WTC11 (cell line): ENCODE measurements at regions not wholly inside any gene's neighbourhood (a gene's known extent, or its start where the extent isn't known, plus 50 kb on each side); places are given as distances from the start of the nearest gene placed in this dataset.

Source experiments
- CREM ChIP-seq: sonication (generic); formaldehyde crosslinking; IDR thresholded peaks from 2 replicates; pipeline ENCODE4 v1.8.1; 2022; ENCODE audit warnings: mild to moderate bottlenecking, missing genetic modification reagents, moderate library complexity
- FOXJ3 ChIP-seq: sonication (generic); formaldehyde crosslinking; IDR thresholded peaks from 2 replicates; pipeline ENCODE4 v1.9.0; 2021; ENCODE audit warnings: missing genetic modification reagents, mild to moderate bottlenecking, borderline replicate concordance
- FOXK1 ChIP-seq: sonication (generic); formaldehyde crosslinking; IDR thresholded peaks from 2 replicates; pipeline ENCODE4 v1.8.0; 2022; ENCODE audit warnings: mild to moderate bottlenecking, moderate library complexity, missing genetic modification reagents
- NFE2L1 ChIP-seq: sonication (generic); formaldehyde crosslinking; IDR thresholded peaks from 2 replicates; pipeline ENCODE4 v1.8.1; 2023; ENCODE audit warnings: missing genetic modification reagents
- NFYB ChIP-seq: sonication (generic); formaldehyde crosslinking; conservative IDR thresholded peaks from 2 replicates; pipeline ENCODE4 v1.8.0; 2022; ENCODE audit warnings: low read depth, missing genetic modification reagents
- NR2C2 ChIP-seq: sonication (generic); formaldehyde crosslinking; IDR thresholded peaks from 2 replicates; pipeline ENCODE4 v1.8.0; 2022; ENCODE audit warnings: mild to moderate bottlenecking, missing genetic modification reagents
- ZBTB21 ChIP-seq: sonication (generic); formaldehyde crosslinking; IDR thresholded peaks from 2 replicates; pipeline ENCODE4 v1.8.1; 2023; ENCODE audit warnings: mild to moderate bottlenecking, missing genetic modification reagents, borderline replicate concordance
- ZNF121 ChIP-seq: sonication (generic); formaldehyde crosslinking; IDR thresholded peaks from 2 replicates; pipeline ENCODE4 v1.8.0; 2023; ENCODE audit warnings: missing genetic modification reagents
- TF ChIP-seq, protein P1 (sequence below): fragments of 200-600 bp; IDR thresholded peaks from 2 replicates; pipeline ENCODE4 v1.8.0; 2022; ENCODE audit warnings: antibody characterized with exemption
- TF ChIP-seq, protein P2 (sequence below): sonication (generic); formaldehyde crosslinking; IDR thresholded peaks from 2 replicates; pipeline ENCODE4 v1.8.0; 2022; ENCODE audit warnings: mild to moderate bottlenecking, missing genetic modification reagents
- TF ChIP-seq, protein P3 (sequence below): sonication (generic); formaldehyde crosslinking; IDR thresholded peaks from 2 replicates; pipeline ENCODE4 v1.8.0; 2022; ENCODE audit warnings: mild to moderate bottlenecking, missing genetic modification reagents
- TF ChIP-seq, protein P4 (sequence below): fragments of 250-450 bp; sonication (Bioruptor Pico); IDR thresholded peaks from 2 replicates; pipeline ENCODE4 v1.9.0; 2021; ENCODE audit warnings: moderate library complexity, mild to moderate bottlenecking, inconsistent platforms, borderline replicate concordance
- TF ChIP-seq, protein P5 (sequence below): sonication (generic); formaldehyde crosslinking; IDR thresholded peaks from 2 replicates; pipeline ENCODE4 v1.8.1; 2023; ENCODE audit warnings: mild to moderate bottlenecking, moderate library complexity, missing genetic modification reagents

DNA sequence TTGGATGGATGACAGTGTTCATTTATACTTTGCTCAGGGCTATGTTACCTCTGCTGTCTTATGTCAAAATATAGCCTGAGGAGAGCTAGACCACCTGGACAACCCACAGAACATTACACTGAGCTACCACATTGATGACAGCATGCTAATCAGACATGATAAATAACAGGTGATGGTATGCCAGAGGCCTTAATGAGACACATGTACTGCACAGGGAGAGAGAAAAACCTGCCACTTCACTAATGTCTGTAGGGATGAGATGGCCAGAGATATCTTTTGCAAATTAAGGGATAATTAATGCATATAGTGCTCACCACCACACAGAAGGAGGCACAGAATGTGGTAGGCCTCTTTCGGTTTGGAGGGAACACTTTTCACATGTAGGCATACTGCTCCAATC, 1122.6 kb upstream of the POT1 start:
- TF ChIP-seq, protein P1, sequence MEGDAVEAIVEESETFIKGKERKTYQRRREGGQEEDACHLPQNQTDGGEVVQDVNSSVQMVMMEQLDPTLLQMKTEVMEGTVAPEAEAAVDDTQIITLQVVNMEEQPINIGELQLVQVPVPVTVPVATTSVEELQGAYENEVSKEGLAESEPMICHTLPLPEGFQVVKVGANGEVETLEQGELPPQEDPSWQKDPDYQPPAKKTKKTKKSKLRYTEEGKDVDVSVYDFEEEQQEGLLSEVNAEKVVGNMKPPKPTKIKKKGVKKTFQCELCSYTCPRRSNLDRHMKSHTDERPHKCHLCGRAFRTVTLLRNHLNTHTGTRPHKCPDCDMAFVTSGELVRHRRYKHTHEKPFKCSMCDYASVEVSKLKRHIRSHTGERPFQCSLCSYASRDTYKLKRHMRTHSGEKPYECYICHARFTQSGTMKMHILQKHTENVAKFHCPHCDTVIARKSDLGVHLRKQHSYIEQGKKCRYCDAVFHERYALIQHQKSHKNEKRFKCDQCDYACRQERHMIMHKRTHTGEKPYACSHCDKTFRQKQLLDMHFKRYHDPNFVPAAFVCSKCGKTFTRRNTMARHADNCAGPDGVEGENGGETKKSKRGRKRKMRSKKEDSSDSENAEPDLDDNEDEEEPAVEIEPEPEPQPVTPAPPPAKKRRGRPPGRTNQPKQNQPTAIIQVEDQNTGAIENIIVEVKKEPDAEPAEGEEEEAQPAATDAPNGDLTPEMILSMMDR: no peak
- no peak for TF ChIP-seq CREM (CRISPR knock-in tag)
- TF ChIP-seq NFYB (CRISPR knock-in tag): no peak
- no peak for TF ChIP-seq NFE2L1 (CRISPR knock-in tag)
- TF ChIP-seq, protein P2, sequence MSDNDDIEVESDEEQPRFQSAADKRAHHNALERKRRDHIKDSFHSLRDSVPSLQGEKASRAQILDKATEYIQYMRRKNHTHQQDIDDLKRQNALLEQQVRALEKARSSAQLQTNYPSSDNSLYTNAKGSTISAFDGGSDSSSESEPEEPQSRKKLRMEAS (CRISPR knock-in tag): no peak
- no peak for TF ChIP-seq FOXJ3
- TF ChIP-seq FOXK1 (CRISPR knock-in tag): no peak
- TF ChIP-seq ZBTB21 (CRISPR knock-in tag): no peak
- TF ChIP-seq NR2C2 (CRISPR knock-in tag): no peak
- TF ChIP-seq, protein P3, sequence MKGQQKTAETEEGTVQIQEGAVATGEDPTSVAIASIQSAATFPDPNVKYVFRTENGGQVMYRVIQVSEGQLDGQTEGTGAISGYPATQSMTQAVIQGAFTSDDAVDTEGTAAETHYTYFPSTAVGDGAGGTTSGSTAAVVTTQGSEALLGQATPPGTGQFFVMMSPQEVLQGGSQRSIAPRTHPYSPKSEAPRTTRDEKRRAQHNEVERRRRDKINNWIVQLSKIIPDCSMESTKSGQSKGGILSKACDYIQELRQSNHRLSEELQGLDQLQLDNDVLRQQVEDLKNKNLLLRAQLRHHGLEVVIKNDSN (CRISPR knock-in tag): no peak
- TF ChIP-seq, protein P4, sequence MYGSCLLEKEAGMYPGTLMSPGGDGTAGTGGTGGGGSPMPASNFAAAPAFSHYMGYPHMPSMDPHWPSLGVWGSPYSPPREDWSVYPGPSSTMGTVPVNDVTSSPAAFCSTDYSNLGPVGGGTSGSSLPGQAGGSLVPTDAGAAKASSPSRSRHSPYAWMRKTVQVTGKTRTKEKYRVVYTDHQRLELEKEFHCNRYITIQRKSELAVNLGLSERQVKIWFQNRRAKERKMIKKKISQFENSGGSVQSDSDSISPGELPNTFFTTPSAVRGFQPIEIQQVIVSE (CRISPR knock-in tag): no peak
- TF ChIP-seq, protein P5, sequence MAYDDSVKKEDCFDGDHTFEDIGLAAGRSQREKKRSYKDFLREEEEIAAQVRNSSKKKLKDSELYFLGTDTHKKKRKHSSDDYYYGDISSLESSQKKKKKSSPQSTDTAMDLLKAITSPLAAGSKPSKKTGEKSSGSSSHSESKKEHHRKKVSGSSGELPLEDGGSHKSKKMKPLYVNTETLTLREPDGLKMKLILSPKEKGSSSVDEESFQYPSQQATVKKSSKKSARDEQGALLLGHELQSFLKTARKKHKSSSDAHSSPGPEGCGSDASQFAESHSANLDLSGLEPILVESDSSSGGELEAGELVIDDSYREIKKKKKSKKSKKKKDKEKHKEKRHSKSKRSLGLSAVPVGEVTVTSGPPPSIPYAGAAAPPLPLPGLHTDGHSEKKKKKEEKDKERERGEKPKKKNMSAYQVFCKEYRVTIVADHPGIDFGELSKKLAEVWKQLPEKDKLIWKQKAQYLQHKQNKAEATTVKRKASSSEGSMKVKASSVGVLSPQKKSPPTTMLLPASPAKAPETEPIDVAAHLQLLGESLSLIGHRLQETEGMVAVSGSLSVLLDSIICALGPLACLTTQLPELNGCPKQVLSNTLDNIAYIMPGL: no peak
- no peak for TF ChIP-seq ZNF121
